Renal cortical epithelial cell (primary cell): ENCODE measurements at regions not wholly inside any gene's neighbourhood (a gene's known extent, or its start where the extent isn't known, plus 50 kb on each side); places are given as distances from the start of the nearest gene placed in this dataset.
"Not testable (repeated sequence)": the region's sequence is repeated elsewhere in the genome, so short reads cannot be mapped to it uniquely, and the experiment has no call there.

Source experiments
- DNase-seq: peaks from one replicate; pipeline ENCODE4 v3.0.0-alpha.2; 2011; ENCODE audit warnings: low read depth

GRCh38 chr12:131375261-131375971, 335.5 kb upstream of the SFSWAP start:
- no peak for DNase-seq

GRCh38 chr12:131375972-131376345, 334.9 kb upstream of the SFSWAP start:
- DNase-seq = no peak

- DNase-seq = no peak
Observed at GRCh38 chr12:131378176-131378842, 332.6 kb upstream of the SFSWAP start.

GRCh38 chr12:131378861-131379665, 331.8 kb upstream of the SFSWAP start:
- DNase-seq = no peak

- no peak for DNase-seq
Observed at GRCh38 chr12:131379738-131380137, 331.2 kb upstream of the SFSWAP start.

GRCh38 chr12:131380220-131380964, 330.5 kb upstream of the SFSWAP start:
- DNase-seq = no peak

GRCh38 chr12:131380965-131381705, 329.8 kb upstream of the SFSWAP start:
- no peak for DNase-seq

- DNase-seq = no peak
Observed at GRCh38 chr12:131381716-131382430, 329.0 kb upstream of the SFSWAP start.

GRCh38 chr12:131383291-131383690, 327.6 kb upstream of the SFSWAP start:
- DNase-seq = no peak

- no peak for DNase-seq
Observed at GRCh38 chr12:131383741-131384543, 326.9 kb upstream of the SFSWAP start.

GRCh38 chr12:131384544-131384855, 326.4 kb upstream of the SFSWAP start:
- DNase-seq = no peak

GRCh38 chr12:131385313-131386166, 325.4 kb upstream of the SFSWAP start:
- DNase-seq = no peak

- no peak for DNase-seq
Observed at GRCh38 chr12:131386167-131386521, 324.7 kb upstream of the SFSWAP start.

GRCh38 chr12:131386781-131387180, 324.1 kb upstream of the SFSWAP start:
- no peak for DNase-seq

- no peak for DNase-seq
Observed at GRCh38 chr12:131387281-131388163, 323.4 kb upstream of the SFSWAP start.

GRCh38 chr12:131388164-131389053, 322.5 kb upstream of the SFSWAP start:
- DNase-seq = not testable (repeated sequence)
